ENCODE measurements at regions not wholly inside any gene's neighbourhood (a gene's known extent, or its start where the extent isn't known, plus 50 kb on each side); places are given as distances from the start of the nearest gene placed in this dataset.

GRCh38 chr1:239733995-239734394 is 347.6 kb downstream of the CHRM3 start:
- Histone ChIP-seq H3K9ac (ENCODE audit: control insufficient read depth, extremely low read depth, insufficient read depth, low read length) (no peak overlapping the region), H3K4me1 (ENCODE audit: control insufficient read depth, extremely low read depth, insufficient read depth, low read length) (no peaks in the 10 kb centered on the region), H3K9me3 (ENCODE audit: control insufficient read depth, low read depth, low read length) (no peaks in the 10 kb centered on the region), H3K4me3 (ENCODE audit: control insufficient read depth in 2 of 3, extremely low read depth in 1 of 3, insufficient read depth in 2 of 3, low read depth in 1 of 3, low read length in 3 of 3) (no peak overlapping the region), H4K20me1 (ENCODE audit: control insufficient read depth, extremely low read depth, insufficient read depth, low read length) (no peaks in the 10 kb centered on the region), H2AFZ (ENCODE audit: control insufficient read depth, low read length) (no peak overlapping the region), H3K27ac (ENCODE audit: control insufficient read depth, insufficient read depth, low read length) (no peak overlapping the region), H3K36me3 (ENCODE audit: control insufficient read depth in 2 of 2, extremely low read depth in 1 of 2, insufficient read depth in 2 of 2, low read length in 2 of 2) (no peaks in the 10 kb centered on the region), H3K4me2 (ENCODE audit: control insufficient read depth, extremely low read depth, insufficient read depth, low read depth, low read length) (no peak overlapping the region), H3K27me3 (ENCODE audit: control insufficient read depth, extremely low read depth, insufficient read depth, low read length) (no peaks in the 10 kb centered on the region), H3K79me2 (ENCODE audit: control insufficient read depth, insufficient read depth, low read length) (no peaks in the 10 kb centered on the region), H3K9me1 (ENCODE audit: control insufficient read depth, extremely low read depth, insufficient read depth, low read length) (no peaks in the 10 kb centered on the region)
- no peak for FAIRE-seq
- no peak for TF ChIP-seq EZH2 (IDR thresholded peaks at IDR 0.05; ENCODE audit: low read length)
- TF ChIP-seq, protein P1, sequence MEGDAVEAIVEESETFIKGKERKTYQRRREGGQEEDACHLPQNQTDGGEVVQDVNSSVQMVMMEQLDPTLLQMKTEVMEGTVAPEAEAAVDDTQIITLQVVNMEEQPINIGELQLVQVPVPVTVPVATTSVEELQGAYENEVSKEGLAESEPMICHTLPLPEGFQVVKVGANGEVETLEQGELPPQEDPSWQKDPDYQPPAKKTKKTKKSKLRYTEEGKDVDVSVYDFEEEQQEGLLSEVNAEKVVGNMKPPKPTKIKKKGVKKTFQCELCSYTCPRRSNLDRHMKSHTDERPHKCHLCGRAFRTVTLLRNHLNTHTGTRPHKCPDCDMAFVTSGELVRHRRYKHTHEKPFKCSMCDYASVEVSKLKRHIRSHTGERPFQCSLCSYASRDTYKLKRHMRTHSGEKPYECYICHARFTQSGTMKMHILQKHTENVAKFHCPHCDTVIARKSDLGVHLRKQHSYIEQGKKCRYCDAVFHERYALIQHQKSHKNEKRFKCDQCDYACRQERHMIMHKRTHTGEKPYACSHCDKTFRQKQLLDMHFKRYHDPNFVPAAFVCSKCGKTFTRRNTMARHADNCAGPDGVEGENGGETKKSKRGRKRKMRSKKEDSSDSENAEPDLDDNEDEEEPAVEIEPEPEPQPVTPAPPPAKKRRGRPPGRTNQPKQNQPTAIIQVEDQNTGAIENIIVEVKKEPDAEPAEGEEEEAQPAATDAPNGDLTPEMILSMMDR (optimal IDR thresholded peaks at IDR 0.05 in 1 of 3, IDR thresholded peaks at IDR 0.05 in 1 of 3, conservative IDR thresholded peaks at IDR 0.05 in 1 of 3; ENCODE audit: extremely low read depth in 1 of 3, insufficient read depth in 2 of 3, low read length in 3 of 3), result no peak
- no peak for DNase-seq (ENCODE audit: low read depth, low spot score)
- dilution Hi-C loops (cut with MboI; ENCODE audit: extremely low pct_ligation_motif_present, low sequenced_read_pairs), result no loop called here

GRCh38 chr1:239735111-239735510 is 348.7 kb downstream of the CHRM3 start:
- Histone ChIP-seq H3K4me1 (ENCODE audit: control insufficient read depth, extremely low read depth, insufficient read depth, low read length) (no peaks in the 10 kb centered on the region), H2AFZ (ENCODE audit: control insufficient read depth, low read length) (no peak overlapping the region), H3K9me3 (ENCODE audit: control insufficient read depth, low read depth, low read length) (no peaks in the 10 kb centered on the region), H3K27me3 (ENCODE audit: control insufficient read depth, extremely low read depth, insufficient read depth, low read length) (no peaks in the 10 kb centered on the region), H3K4me3 (ENCODE audit: control insufficient read depth in 2 of 3, extremely low read depth in 1 of 3, insufficient read depth in 2 of 3, low read depth in 1 of 3, low read length in 3 of 3) (no peak overlapping the region), H3K36me3 (ENCODE audit: control insufficient read depth in 2 of 2, extremely low read depth in 1 of 2, insufficient read depth in 2 of 2, low read length in 2 of 2) (no peaks in the 10 kb centered on the region), H3K79me2 (ENCODE audit: control insufficient read depth, insufficient read depth, low read length) (no peaks in the 10 kb centered on the region), H4K20me1 (ENCODE audit: control insufficient read depth, extremely low read depth, insufficient read depth, low read length) (no peaks in the 10 kb centered on the region), H3K9me1 (ENCODE audit: control insufficient read depth, extremely low read depth, insufficient read depth, low read length) (no peaks in the 10 kb centered on the region), H3K27ac (ENCODE audit: control insufficient read depth, insufficient read depth, low read length) (no peak overlapping the region), H3K9ac (ENCODE audit: control insufficient read depth, extremely low read depth, insufficient read depth, low read length) (no peak overlapping the region), H3K4me2 (ENCODE audit: control insufficient read depth, extremely low read depth, insufficient read depth, low read depth, low read length) (no peak overlapping the region)
- dilution Hi-C loops (cut with MboI; ENCODE audit: extremely low pct_ligation_motif_present, low sequenced_read_pairs), result no loop called here
- DNase-seq (ENCODE audit: low read depth, low spot score) (no peak), FAIRE-seq (no peak)
- no peak for TF ChIP-seq EZH2 (IDR thresholded peaks at IDR 0.05; ENCODE audit: low read length)
- TF ChIP-seq, protein P1 (optimal IDR thresholded peaks at IDR 0.05 in 1 of 3, IDR thresholded peaks at IDR 0.05 in 1 of 3, conservative IDR thresholded peaks at IDR 0.05 in 1 of 3; ENCODE audit: extremely low read depth in 1 of 3, insufficient read depth in 2 of 3, low read length in 3 of 3), result no peak

All from keratinocyte (primary cell).